Stimulated activated CD4-positive, alpha-beta T cell treated with anti-CD3 and anti-CD28 coated beads, Interleukin-4, amount 100 ng/mL, for 1 hour (primary cell): ENCODE measurements at regions not wholly inside any gene's neighbourhood (a gene's known extent, or its start where the extent isn't known, plus 50 kb on each side); places are given as distances from the start of the nearest gene placed in this dataset.

ENCODE experiments used
- DNase-seq: peaks from one replicate; pipeline ENCODE4 v3.0.0-alpha.2; 2020

DNA sequence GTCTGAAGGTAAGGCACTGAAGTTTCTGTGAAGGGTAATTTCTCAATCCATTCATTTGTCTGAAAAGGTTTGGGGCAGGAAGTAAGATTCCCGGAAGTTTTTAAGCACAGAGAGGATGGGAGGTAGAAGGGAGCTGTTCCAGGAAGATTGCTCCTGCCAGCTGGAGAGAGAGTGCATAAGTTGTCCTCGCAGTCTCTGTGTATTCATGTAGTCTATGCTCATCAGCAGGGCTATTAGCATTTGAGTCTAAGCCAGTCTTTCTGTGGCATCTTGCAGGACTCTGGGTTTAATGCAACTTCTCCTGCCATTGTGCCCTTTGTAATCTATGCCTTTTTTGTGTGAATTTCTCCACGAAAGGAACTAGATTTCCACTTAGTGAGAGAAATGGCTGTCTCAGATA is 140.8 kb upstream of the FGGY start:
- DNase-seq: no peak

DNA sequence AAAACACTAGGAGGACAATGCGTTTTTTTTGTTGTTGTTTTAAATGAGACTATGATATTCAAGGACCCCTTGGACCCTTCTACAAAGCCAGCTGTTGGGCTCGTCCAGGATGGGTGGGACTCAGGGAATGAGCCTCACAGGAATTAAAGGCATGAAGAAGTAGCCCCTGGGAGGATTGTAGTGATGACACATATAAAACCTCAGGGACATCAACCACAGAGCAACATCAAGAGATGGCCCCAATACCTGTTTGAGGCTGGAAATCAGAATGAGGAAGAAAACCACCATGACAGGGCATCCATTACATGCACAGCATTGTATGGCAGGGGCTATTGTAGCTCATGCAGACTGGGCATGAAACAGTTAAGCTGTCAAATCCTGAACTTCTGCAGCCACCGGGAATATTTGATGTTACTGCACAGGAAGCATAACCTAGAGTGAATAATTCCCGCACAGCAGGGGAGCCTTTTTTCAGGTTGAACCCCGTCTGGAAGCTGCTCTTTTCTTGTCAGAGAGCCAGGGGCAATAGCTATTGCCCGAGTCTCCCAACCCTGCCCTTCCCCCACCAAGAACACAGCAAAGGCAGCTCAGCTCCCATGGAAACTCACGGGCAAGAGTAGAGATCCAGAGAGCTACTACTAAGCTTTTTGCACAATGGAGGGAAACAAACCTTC is 140.2 kb upstream of the FGGY start:
- no peak for DNase-seq

DNA sequence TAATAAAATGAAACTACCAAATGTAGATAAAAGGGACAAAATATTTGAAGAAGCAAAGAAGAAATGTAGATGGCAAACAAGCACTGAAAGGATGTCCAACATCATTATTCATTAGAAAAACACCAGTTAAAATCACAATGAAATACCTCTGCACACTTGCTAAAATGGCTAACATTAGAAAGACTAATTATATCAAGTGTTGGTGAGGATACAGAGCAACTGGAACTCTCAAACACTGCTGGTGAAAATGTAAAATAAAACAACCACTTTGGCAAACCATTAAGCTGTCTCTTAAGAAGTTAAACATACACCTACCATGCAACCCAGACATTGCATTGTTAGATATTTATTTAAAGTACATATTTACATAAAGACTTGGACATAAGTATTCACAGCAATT is 138.6 kb upstream of the FGGY start:
- DNase-seq: no peak

DNA sequence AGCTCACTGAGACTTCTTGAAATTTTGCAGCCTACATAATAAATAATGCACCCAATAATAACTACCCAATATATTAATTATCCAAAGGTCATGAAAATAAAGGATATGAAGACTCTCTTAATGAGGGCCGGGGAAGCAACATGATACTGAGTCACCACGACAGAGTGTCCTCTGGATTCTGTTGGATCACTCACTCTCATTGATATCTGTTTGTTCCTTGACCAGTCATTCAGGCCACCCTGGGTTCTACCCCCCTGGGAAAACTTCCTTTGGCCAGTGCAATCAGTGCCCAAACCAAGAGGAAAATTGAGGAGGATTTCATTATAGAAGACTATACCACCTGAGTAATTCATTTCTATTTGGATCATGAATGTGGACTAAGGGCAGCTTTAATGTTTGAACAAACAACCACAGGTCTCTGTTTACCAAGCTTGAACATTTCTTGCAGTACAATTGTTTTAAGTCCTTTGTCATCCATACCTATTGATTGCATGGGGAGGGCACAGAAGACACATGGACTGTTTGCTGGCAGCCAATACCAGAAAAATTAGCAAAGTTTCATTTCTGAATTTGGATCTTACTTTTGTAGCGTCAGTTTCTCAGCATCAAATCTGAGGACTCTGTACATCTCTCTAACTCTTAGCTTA is 137.2 kb upstream of the FGGY start:
- DNase-seq: no peak

DNA sequence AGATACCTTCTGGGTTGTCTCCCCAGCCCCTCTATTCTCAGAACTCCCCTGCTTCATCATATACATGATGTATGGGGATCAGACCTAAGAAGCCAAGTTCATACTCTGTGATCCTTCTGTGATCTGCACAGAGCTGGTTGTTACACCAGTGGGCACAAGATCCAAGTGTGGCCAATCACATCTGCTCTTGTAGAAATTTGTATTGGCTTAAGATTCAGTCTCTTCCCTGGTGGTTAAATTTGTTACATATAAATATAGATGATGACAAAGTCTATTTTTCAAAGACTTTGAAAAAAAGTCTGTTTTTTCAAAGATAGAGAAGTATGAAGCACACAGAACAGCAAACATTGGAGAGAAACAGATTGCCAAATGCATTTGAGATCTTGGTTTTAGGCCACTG is 135.8 kb upstream of the FGGY start:
- no peak for DNase-seq

DNA sequence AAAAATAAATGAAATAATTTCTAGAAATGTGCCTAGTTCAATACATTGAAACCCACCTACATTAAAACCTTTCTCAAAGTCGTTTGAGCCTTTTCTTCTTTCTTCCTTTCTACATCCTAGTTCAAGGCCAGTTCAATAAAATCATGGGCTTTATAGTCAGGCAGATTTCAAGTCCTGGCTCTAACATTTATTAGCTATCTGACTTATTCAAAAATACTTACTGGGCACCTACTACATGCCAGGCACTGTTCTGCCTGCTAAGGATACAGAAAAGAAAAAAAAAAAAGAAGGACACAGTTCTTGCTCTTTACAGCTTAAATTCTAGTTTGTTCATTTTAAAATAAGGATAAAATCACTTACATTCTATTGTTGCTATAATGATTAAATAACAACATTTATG is 134.2 kb upstream of the FGGY start:
- no peak for DNase-seq

DNA sequence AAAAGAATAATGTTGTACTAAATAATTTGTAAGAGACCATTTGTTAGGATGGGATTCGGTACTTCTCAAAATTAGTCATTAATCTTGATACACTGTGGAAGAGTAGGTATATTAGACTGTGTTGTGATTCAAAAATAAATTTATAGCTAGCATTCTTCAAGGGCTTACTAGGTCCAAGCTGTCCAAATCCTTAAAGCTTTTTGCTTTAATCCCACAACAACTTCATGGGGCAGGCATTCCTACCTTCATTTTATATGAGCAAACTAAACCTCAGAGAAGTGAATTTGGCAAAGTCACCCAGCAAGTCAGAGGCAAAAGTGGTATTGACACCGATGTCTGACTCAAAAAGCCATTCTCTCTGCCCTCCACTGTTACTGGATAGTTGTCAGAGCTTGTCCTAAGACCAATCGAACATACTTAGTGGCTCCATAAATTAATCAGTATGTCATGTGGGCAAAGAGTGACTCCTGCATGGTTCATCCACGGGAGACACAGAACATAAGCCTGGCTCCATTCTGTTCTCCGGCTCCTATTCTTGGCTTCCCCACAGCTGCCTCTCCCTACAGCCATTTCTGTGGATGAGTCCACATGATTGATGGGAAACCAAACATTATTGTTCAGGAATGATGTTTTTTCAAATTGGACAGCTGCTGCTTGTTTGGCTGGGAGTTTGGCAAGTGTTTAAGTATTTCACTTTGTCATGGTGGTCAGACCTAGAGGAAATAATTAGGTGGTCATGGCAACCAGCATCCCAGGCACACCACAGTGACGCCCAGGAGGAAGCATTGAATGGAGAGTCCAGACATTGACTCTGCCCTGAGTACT is 133.4 kb upstream of the FGGY start:
- no peak for DNase-seq

DNA sequence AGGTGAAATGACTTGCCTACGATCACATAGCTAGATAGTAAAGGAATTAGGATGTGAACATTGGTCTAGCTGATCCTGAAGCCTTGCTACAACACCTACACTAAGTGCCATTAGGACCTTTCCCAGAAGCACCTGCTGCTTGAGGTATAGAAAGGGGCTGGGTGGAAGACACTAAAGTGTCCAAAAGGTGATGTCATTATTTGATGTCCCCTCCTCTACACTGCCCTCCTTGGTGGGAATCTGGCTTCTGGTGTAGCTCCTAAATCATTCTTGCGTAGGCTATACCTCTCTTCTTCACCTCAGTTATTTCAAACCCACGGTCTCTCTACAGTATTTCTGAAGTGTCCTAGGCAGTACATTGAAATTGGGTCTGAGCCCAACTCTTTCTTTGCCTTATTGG is 132.5 kb upstream of the FGGY start:
- no peak for DNase-seq

DNA sequence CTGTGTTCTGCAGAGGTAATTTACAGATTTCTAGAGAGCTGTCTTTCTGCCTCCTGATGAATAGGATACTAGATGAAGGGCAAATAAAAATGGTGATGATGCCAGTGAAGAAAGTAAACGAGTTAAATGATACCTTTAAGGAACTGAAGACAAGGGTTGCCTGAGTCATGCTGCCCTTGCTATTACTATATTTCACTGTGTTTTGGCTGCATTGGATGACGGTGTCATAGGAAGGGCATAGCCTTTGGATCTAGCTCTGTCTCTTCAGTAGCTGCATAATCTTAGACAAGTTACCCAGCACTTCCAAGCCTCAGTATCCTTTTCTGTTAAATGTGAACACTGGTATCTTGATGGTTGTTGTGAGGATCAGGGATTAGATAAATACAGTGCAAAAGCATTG is 131.5 kb upstream of the FGGY start:
- no peak for DNase-seq

DNA sequence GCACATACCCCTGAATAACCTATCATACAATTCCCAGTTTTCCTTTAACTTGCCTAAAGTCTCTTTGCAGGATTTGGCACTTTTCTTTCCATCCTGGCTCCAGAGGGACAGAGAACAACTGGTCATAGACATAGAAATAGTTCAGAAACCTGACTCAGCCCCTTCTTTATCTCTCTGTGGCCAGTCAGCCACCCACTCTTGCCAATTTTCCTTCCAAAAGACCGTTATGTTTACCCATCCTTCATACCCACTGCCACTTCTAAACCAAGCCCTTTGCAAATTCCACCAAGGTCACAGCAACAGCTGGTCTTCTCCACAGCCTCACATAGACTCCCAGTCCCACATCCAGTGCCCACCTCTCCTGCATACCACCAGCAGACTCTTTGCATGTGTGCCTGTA is 127.2 kb upstream of the FGGY start:
- DNase-seq: no peak

DNA sequence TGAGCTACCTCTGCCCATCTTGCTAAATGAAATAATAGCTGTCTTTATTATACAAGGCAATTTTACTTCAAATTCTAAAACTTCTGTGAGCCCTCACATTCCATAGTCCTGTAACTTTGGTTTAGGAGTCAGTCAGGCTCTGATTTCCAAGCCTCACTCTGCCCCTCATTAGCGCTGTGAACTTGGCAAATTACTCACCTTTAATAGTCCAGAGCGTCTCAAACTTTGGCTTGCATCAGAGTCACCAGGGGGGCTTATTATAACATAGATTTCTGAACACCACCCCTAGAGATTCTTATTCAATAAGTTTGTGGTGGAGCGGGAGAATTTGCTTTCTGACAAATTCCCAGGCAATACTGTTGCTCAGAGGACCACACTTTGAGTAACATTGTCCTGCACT is 126.2 kb upstream of the FGGY start:
- no peak for DNase-seq

DNA sequence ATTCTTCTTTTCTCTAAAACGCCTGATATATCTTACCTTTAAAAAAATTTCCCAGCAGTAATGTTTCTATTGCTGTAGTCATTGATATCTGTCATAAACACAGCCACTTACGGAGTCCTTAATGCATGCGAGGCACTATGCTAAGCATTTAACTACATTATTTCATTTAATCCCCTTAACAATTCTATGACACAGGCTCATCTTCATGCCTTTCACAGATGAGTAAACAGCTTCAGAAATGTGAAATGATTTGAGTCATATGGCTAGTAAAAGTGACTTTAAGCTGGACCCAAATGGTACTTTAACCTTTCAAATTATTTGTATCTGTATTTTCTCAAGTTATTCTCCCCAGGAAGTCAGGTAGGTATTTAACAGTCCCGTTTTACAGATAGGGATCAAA is 125.1 kb upstream of the FGGY start:
- no peak for DNase-seq

DNA sequence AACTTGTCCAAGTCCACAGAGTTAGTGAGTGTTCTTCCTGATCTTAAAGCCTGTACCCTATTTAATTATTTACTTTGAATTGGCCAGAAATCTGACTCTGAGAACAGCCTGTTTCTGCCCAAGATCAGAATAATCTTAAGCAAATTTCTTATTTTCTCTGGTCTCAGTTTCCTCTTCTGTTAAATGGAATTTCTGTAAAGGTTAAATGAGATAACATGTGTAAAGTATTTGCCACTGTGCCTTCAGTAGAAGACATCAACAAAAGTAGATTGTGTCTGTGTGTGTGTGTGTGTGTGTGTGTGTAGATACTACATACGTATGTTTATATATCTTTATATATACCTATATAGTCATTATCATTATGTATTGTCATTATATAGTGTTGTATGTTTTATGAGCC is 124.2 kb upstream of the FGGY start:
- DNase-seq: no peak

DNA sequence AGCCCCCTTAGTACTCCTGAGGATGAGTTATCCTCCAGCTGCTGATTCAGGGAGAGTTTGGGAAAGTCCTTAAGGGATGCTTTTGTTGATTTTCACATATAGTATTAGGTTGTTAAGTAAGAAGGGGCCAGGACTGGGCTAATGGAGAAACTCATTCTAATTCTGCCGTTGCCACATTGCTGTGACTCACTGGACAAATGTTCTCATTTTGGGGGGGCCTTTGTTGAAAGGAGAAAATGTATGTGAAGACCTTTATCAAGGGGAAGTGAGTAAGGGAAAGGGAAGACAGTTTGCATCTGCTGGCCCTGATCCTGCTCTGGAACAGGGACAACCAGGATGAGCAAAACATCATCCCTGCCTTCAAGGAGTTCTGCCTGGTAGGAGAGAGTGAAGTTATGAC is 123.2 kb upstream of the FGGY start:
- DNase-seq: no peak

DNA sequence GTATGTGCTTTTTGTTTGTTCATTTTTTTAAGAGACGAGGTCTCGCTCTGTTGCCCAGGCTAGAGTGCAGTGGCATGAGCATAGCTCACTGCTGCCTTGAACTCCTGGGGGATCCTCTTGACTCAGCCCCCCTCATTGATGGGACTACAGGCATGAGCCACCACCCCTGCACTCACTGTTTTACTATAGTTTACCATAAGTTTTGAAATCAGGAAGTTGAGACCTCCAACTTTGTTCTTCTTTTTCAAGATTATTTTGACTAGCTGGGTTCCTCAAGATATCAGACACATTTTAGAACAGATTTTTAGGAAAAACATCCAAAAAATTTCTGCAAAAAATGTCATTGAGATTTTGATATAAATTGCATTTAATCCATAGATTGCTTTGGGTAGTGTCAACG is 120.4 kb upstream of the FGGY start:
- DNase-seq: no peak

DNA sequence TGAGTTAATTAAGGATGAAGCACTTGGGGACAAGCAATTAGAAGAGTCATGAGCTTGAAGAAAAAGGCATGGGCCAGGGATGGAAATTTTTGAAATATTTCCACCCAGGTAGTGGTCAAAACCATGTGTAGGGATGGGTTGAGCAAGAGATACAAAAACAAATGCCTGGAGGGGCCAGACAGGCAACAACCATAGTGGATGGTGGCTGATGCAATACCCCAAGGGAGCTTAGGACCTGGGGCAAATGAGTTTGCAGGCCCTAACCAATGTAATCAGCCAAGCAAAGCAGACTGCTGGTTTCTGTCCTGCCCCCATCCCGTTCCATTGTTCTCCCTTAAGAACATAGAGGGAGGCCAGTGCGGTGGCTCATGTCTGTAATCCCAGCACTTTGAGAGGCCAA is 119.1 kb upstream of the FGGY start:
- DNase-seq: no peak

DNA sequence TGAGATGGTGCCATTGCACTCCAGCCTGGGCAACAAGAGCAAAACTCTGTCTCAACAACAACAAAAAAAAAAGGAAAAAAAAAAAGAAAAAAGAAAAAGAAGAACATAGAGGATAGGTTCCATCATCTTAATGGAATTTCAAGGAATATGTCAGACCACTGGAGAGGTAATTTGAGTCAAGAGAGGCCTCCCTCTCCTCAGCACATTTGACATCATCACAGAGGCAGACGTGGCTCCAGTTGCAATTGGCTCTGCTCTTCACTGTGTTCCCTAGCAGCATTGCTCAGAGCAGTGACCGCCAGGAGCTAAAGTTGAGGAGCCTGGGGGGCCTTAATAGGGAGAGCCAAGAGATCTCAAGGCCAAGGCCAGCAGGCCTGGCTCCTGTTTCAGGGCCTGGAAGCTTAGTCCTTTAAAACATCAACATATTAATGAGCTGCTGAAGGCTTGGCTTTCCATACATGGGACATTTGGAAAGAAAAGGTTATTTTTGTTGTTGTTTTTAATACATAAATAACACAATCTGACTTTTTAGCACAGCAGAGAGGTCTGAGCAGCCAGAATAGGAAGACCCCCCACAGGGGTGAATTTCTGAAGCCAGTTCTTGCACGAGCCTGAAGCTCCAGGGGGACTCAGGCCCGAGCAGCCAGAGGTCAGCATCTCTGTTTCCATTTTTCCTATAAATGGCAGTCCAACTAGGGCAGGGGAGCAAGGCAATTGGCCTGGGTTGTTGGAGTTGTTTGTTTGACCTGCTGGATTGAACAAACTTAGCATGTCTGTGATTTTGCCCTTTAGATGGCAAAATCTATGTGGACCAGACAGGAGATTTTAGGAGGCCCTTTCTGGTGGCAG is 118.3 kb upstream of the FGGY start:
- DNase-seq: no peak

DNA sequence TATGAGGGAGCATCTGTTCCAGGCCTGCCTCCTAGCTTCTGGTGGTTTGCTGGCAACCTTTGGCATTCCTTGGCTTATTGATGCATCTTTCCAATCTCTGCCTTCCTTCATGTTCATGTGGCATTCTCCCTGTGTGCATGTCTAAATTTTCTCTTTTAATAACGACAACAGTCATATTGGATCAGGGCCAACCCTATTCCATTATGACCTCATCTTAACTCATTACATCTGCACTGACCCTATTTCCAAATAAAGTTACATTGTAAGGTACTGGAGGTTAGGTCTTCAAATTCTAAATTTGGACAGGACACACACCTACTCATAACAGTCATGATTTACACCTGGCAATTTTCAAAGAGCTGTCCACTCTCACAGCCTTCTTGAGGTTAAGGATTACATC is 117.2 kb upstream of the FGGY start:
- no peak for DNase-seq

DNA sequence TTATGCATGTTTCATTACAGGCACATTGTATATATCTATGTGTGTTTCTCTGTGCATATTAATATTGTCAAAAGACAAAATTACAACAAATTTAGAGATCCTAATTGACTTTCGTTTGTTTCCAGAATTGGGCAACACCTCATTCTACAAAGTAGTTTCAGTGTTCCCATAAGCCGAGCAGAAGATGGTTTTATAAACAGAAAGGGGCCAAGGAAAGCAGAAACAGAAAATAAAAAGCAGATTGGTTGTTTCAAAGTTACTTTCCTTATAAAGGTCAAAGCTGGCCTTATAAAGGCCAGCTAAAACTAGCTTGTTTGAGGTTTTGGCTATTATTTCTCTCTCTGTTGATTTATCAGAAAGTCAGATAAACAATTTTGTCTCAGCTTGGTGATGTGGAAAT is 116.2 kb upstream of the FGGY start:
- DNase-seq: no peak

DNA sequence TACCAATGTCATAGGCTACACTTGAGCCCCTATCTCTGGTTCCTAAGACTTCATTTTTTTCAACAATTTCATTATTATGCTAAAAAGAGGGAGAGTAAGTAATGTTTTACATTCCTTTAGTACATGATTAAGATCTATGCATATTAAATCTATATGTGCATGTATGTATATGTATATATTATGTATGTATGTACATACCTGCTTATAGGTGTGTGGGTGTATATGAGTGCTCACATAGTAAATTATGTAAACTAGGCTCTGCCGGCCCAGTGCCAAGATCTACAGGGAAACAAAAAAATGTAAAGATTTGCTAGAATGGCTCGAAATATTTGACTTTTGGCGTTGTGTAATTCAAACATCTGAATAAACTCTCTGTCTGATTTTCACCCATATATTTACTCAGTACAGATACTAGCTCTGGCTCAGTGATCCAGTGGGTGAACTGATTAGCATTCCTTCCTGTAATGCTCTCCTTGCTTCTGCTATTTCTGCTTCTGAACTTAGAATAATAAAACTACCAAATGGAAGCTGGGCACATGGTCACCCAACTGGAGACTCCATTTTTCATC is 113.1 kb upstream of the FGGY start:
- no peak for DNase-seq

DNA sequence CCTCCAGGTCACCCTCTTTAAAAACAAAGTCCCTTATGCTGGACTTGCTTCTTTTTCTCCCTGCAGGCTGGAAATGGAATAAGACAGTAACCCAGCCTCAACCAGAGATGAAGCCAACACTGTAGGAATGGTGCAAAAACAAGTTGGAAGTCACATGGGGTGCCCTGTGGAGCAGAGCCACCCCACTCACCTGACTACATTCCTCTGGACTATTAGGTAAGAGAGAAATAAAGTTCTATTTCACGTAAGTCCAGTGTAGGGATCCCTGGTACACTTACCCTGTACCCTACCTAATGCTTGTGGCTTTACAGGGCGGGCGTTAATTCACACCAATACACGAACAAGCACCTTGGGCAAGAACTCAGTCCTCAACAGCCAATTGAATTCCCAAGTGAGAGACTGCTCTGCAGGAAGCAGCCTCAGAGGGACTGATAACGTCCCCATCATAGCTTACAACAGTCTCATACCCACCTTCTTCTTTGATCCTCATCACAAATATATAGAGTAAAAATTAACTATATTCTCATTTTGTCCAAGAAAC is 112.5 kb upstream of the FGGY start:
- no peak for DNase-seq

DNA sequence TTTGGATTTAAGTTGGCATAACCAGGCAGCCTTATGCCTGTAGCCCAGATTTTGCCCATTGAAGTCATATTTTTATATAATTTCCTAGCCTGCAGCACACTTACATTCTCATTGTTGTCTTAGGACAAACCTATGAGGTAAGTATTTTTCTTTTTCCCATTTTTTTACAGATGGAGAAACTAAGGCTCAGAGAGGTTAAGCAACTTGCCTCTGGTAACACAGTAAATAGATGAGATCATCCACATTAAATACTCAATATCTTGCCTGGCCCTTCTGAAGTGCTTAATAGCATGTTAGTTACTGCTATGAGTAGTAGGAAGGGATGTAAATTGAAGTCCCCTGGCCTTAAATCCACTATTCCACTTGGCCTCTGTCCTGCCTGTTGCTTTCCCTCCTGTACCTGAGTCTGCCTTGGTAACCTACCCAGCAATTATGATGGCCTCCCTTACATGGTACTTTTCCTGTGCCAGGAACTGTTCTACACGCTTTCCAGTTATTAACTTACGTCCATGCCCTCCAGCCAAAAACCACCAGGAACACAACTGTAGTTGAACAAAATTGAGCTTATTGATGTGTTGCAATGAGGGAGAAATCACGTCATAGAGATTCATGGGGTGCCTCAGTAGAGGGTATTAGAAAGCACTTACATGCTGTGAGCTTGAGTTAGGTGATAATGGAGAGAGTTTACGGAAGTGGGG is 111.6 kb upstream of the FGGY start:
- DNase-seq: no peak
